H1 (cell line): ENCODE measurements at regions not wholly inside any gene's neighbourhood (a gene's known extent, or its start where the extent isn't known, plus 50 kb on each side); places are given as distances from the start of the nearest gene placed in this dataset.

Source experiments
- CTCF ChIA-PET: fragments of 300-600 bp; sonication (Branson Sonifier 250); formaldehyde crosslinking; loops from one replicate; lab custom pipeline; 2021; ENCODE audit not compliant: partially characterized antibody; lab: Charles Lee
- POLR2A ChIA-PET: fragments of 300-600 bp; sonication (Branson Sonifier 250); formaldehyde crosslinking; loops from one replicate; lab custom pipeline; 2021; ENCODE audit warnings: inconsistent platforms; ENCODE audit not compliant: partially characterized antibody; lab: Charles Lee
- DNase-seq, 2 experiments: peaks; one replicate each; pipeline versions ENCODE4 v3.0.0 to v3.0.0-alpha.2; 2010 to 2022; ENCODE audit warnings: low spot score in 2 of 2, low read depth in 1 of 2, mixed read lengths in 1 of 2
- FAIRE-seq: peaks from 2 replicates; lab custom pipeline; 2011; peaks lifted over from hg19 to GRCh38; lab: Jason Lieb, UNC
- H2AFZ ChIP-seq: 2 replicates; pipeline ENCODE4 v1.8.1; 2012; ENCODE audit warnings: low read length, inconsistent platforms
- H2AK5ac ChIP-seq: 2 replicates; pipeline ENCODE4 v1.6.1; 2013; ENCODE audit warnings: low read depth, low read length
- H2BK120ac ChIP-seq: replicated peaks from 2 replicates; pipeline ENCODE3; 2013; ENCODE audit warnings: low read depth, low read length, inconsistent platforms
- H2BK12ac ChIP-seq: 2 replicates; pipeline ENCODE4 v1.6.1; 2013; ENCODE audit warnings: low read depth, low read length
- H2BK15ac ChIP-seq: 2 replicates; pipeline ENCODE4 v1.6.1; 2013; ENCODE audit warnings: low read length
- H2BK20ac ChIP-seq: 2 replicates; pipeline ENCODE4 v1.6.1; 2013; ENCODE audit warnings: low read length
- H2BK5ac ChIP-seq: 2 replicates; pipeline ENCODE4 v1.6.1; 2013; ENCODE audit warnings: low read depth, low read length
- H3K14ac ChIP-seq: 2 replicates; pipeline ENCODE4 v1.6.1; 2013; ENCODE audit warnings: inconsistent platforms; ENCODE audit not compliant: insufficient read length
- H3K18ac ChIP-seq: 2 replicates; pipeline ENCODE4 v1.6.1; 2013; ENCODE audit warnings: low read length; ENCODE audit errors: extremely low read depth
- H3K23ac ChIP-seq: 2 replicates; pipeline ENCODE4 v1.6.1; 2013; ENCODE audit warnings: inconsistent platforms; ENCODE audit not compliant: insufficient read length
- H3K23me2 ChIP-seq: 2 replicates; pipeline ENCODE4 v1.6.1; 2013; ENCODE audit warnings: low read depth, low read length
- H3K27ac ChIP-seq: 2 replicates; pipeline ENCODE4 v1.6.1; 2011; ENCODE audit warnings: low read depth, low read length, inconsistent platforms
- H3K27me3 ChIP-seq, 4 experiments: replicated peaks in 1 of 4; 1 replicate in 1 of 4; 2 replicates in 3 of 4; pipeline versions ENCODE4 v1.6.1 to v1.8.1; 2011 to 2013; ENCODE audit warnings: low read length in 3 of 4, mild to moderate bottlenecking in 3 of 4, inconsistent platforms in 2 of 4, mixed read lengths in 2 of 4, moderate library complexity in 1 of 4; ENCODE audit not compliant: control insufficient read depth in 3 of 4, insufficient read depth in 3 of 4; ENCODE audit errors: extremely low read depth in 1 of 4
- H3K36me3 ChIP-seq, 4 experiments: 2 replicates each; pipeline versions ENCODE4 v1.6.1 to v1.8.1; 2011 to 2013; ENCODE audit warnings: mild to moderate bottlenecking in 4 of 4, low read length in 3 of 4, moderate library complexity in 2 of 4, control low read depth in 1 of 4, inconsistent platforms in 1 of 4; ENCODE audit not compliant: insufficient read depth in 4 of 4, control insufficient read depth in 2 of 4
- H3K4ac ChIP-seq: replicated peaks from 2 replicates; pipeline ENCODE3; 2013; ENCODE audit warnings: low read length, low read depth, mixed read lengths, inconsistent platforms; ENCODE audit not compliant: insufficient read length
- H3K4me1 ChIP-seq, 4 experiments: replicated peaks in 1 of 4; 1 replicate in 1 of 4; 2 replicates in 3 of 4; pipeline versions ENCODE4 v1.6.1 to v1.8.1; 2011 to 2013; ENCODE audit warnings: low read length in 3 of 4, inconsistent platforms in 2 of 4, mixed read lengths in 1 of 4; ENCODE audit not compliant: insufficient read depth in 4 of 4, control insufficient read depth in 3 of 4
- H3K4me2 ChIP-seq, 2 experiments: 2 replicates each; pipeline versions ENCODE4 v1.6.1 to v1.8.1; 2011 to 2013; ENCODE audit warnings: low read depth in 2 of 2, low read length in 2 of 2, control low read depth in 1 of 2, inconsistent platforms in 1 of 2, mild to moderate bottlenecking in 1 of 2; ENCODE audit not compliant: insufficient read depth in 1 of 2
- H3K4me3 ChIP-seq, 4 experiments: fragments of 200-600, 300-600 bp in 1 of 4; sonication (generic), shearing (Covaris generic), sonication (Bioruptor Twin) in 1 of 4; 2 replicates each; pipeline versions ENCODE4 v1.5.1 to v1.8.1; 2011 to 2016; ENCODE audit warnings: low read length in 4 of 4, low read depth in 3 of 4, control low read depth in 2 of 4, inconsistent platforms in 2 of 4, mild to moderate bottlenecking in 2 of 4, mixed read lengths in 1 of 4, moderate library complexity in 1 of 4; ENCODE audit not compliant: insufficient read depth in 2 of 4; ENCODE audit errors: extremely low read depth in 1 of 4
- H3K56ac ChIP-seq: replicated peaks from 2 replicates; pipeline ENCODE3; 2013; ENCODE audit warnings: low read depth, mild to moderate bottlenecking, mixed read lengths, low read length, inconsistent platforms; ENCODE audit not compliant: insufficient read length
- H3K79me1 ChIP-seq: 2 replicates; pipeline ENCODE4 v1.6.1; 2013; ENCODE audit warnings: low read depth, low read length, control low read depth
- H3K79me2 ChIP-seq, 2 experiments: 2 replicates each; pipeline versions ENCODE4 v1.6.1 to v1.8.1; 2012 to 2013; ENCODE audit warnings: low read length in 2 of 2, mild to moderate bottlenecking in 2 of 2, inconsistent platforms in 1 of 2; ENCODE audit not compliant: insufficient read depth in 2 of 2, control insufficient read depth in 1 of 2
- H3K9ac ChIP-seq, 4 experiments: replicated peaks in 1 of 4; 1 replicate in 1 of 4; 2 replicates in 3 of 4; pipeline versions ENCODE4 v1.6.1 to v1.8.1; 2011 to 2013; ENCODE audit warnings: low read depth in 3 of 4, low read length in 3 of 4, control low read depth in 2 of 4, mild to moderate bottlenecking in 2 of 4, moderate library complexity in 2 of 4, inconsistent platforms in 1 of 4; ENCODE audit errors: extremely low read depth in 1 of 4
- H3K9me3 ChIP-seq, 2 experiments: 2 replicates each; pipeline versions ENCODE4 v1.6.1 to v1.8.1; 2012 to 2013; ENCODE audit warnings: mild to moderate bottlenecking in 2 of 2, moderate library complexity in 2 of 2, control low read depth in 1 of 2, inconsistent platforms in 1 of 2, low read depth in 1 of 2, low read length in 1 of 2, mixed read lengths in 1 of 2; ENCODE audit not compliant: insufficient read depth in 2 of 2
- H4K20me1 ChIP-seq, 2 experiments: replicated peaks in 1 of 2; 2 replicates each; pipeline versions ENCODE3 to v1.8.1; 2011 to 2013; ENCODE audit warnings: inconsistent platforms in 2 of 2, low read length in 2 of 2, mild to moderate bottlenecking in 1 of 2; ENCODE audit not compliant: insufficient read depth in 2 of 2, control insufficient read depth in 1 of 2
- H4K5ac ChIP-seq: 2 replicates; pipeline ENCODE4 v1.6.1; 2013; ENCODE audit warnings: low read length, low read depth, mixed read lengths, inconsistent platforms; ENCODE audit not compliant: insufficient read length
- H4K8ac ChIP-seq: 2 replicates; pipeline ENCODE4 v1.8.0; 2013; ENCODE audit warnings: mild to moderate bottlenecking, moderate library complexity, low read length, inconsistent platforms; ENCODE audit not compliant: insufficient read depth; ENCODE audit errors: extremely low read depth
- H4K91ac ChIP-seq: replicated peaks from 2 replicates; pipeline ENCODE3; 2013; ENCODE audit warnings: low read length, mixed read lengths, inconsistent platforms; ENCODE audit not compliant: insufficient read length
- FOSL1 ChIP-seq: IDR thresholded peaks from 2 replicates; pipeline ENCODE4 v1.6.1; 2011; ENCODE audit warnings: mild to moderate bottlenecking, low read depth, low read length, moderate library complexity; ENCODE audit not compliant: insufficient read depth
- HDAC2 ChIP-seq, 2 experiments: fragments of 300-600 bp in 1 of 2; sonication (generic) in 1 of 2; IDR thresholded peaks; 2 replicates each; pipeline ENCODE4 v1.6.1; 2011 to 2012; ENCODE audit warnings: low read depth in 2 of 2, low read length in 2 of 2, mild to moderate bottlenecking in 2 of 2, moderate library complexity in 2 of 2, borderline replicate concordance in 1 of 2, inconsistent platforms in 1 of 2
- MAFK ChIP-seq: IDR thresholded peaks from 2 replicates; pipeline ENCODE4 v1.6.1; 2012; ENCODE audit warnings: low read depth, mild to moderate bottlenecking, improper control_type of control experiment, low read length
- SAP30 ChIP-seq: fragments of 300-600 bp; sonication (generic); IDR thresholded peaks from 2 replicates; pipeline ENCODE4 v1.7.1; 2012; ENCODE audit warnings: low read length, moderate library complexity, mild to moderate bottlenecking, inconsistent platforms; ENCODE audit not compliant: insufficient read depth, insufficient replicate concordance
- YY1 ChIP-seq: IDR thresholded peaks from 2 replicates; pipeline ENCODE4 v1.6.1; 2011; ENCODE audit warnings: low read depth, mild to moderate bottlenecking, low read length
- WGBS, 2 experiments: shearing (Covaris generic) in 1 of 2; methylation state at CpG; one replicate each; pipeline versions ENCODE4 v1.1.6 to v1.1.7; 2013 to 2015; ENCODE audit warnings: low lambda C conversion rate in 2 of 2, mixed read lengths in 2 of 2, inconsistent platforms in 1 of 2, low coverage in 1 of 2, missing lambda C conversion rate in 1 of 2; ENCODE audit not compliant: insufficient replicate concordance in 2 of 2, insufficient coverage in 1 of 2, insufficient read length in 1 of 2; ENCODE audit errors: extremely low coverage in 1 of 2, missing lambda C conversion rate in 1 of 2; 5-methylcytosine and 5-hydroxymethylcytosine counted together
- TF ChIP-seq, protein P1 (sequence below): IDR thresholded peaks from 2 replicates; pipeline ENCODE4 v1.6.1; 2011; ENCODE audit warnings: low read length, improper control_type of control experiment
- TF ChIP-seq, protein P2 (sequence below), 3 experiments: IDR thresholded peaks; 1 replicate in 2 of 3; 2 replicates in 1 of 3; pipeline versions ENCODE4 v1.5.1 to v1.6.1; 2011; ENCODE audit warnings: low read length in 3 of 3, mild to moderate bottlenecking in 3 of 3, inconsistent platforms in 2 of 3, low read depth in 1 of 3, moderate library complexity in 1 of 3; ENCODE audit not compliant: insufficient read depth in 1 of 3; ENCODE audit errors: control extremely low read depth in 1 of 3

DNA sequence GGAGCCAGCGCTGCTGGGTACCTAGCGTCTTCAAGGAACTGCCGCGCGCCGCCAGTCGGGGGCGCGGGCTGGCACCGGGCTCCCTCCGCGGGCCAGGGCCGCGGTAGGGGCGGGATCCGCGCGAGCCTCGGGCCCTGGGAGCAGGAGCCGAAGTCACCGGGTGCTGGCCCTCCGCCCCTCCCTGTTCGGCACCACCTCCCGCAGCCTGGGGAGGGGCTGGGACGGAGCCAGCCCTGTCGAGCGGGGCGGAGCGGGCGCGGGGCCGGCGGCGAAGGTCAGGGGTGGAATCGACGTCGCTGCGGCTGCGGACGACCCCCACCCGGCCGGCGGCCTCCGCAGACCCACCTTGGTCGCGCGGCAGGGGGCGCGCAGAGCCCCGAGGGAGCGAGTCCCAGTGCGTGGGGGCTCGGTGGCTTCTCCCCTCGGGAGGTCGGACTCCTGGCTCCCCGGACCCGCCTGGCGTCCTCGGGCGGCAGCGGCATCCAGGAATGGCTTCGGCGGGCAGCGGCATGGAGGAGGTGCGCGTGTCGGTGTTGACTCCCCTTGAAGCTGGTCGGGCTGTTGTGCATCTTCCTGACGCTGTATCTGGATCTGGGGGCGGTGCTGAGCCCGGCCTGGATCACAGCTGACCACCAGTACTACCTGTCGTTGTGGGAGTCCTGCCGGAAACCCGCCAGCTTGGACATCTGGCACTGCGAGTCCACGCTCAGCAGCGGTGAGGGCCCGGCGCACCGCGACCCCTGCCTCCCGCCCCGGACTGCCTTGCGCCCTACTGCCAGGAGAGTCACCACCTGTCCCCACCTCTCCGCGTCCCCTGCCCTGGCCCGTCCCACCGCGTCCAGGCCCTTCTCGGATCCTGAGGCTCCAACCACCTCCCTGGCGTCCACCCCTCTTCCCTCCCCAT lies 50.5 kb upstream of the FAM47C start:
- Histone ChIP-seq H3K27ac (no peak overlapping the region), H3K9ac (peak overlapping the region in 2 of 4 experiments; percentile 32 to 43; a peak in 3 of 7 replicates), H2BK20ac (no peak overlapping the region), H3K4me1 (0 out of 7 replicates have a peak, but pooled peaks cover 0 to 4% (median 0%) of the 10 kb centered on the region in 4 experiments), H3K79me1 (no peaks in the 10 kb centered on the region), H2BK5ac (no peak overlapping the region), H2BK15ac (no peak overlapping the region), H3K56ac (no peak overlapping the region), H3K4me3 (peak overlapping the region; percentile 43 to 73 (median 59)), H3K4ac (no peak overlapping the region), H4K5ac (no peak overlapping the region), H2AK5ac (no peak overlapping the region), H3K27me3 (peaks cover 0 to 3% (median 2%) of the 10 kb centered on the region in 4 experiments; a peak in 3 of 7 replicates), H4K91ac (no peak overlapping the region), H3K18ac (peak overlapping the region; percentile 60), H3K79me2 (no peaks in the 10 kb centered on the region), H3K36me3 (no peaks in the 10 kb centered on the region), H3K23me2 (peaks cover 3% of the 10 kb centered on the region; the same call in 1 of the 2 replicates), H3K23ac (no peak overlapping the region), H2AFZ (no peak overlapping the region; the same call in 1 of the 2 replicates), H2BK12ac (no peak overlapping the region), H3K4me2 (peak overlapping the region; percentile 69 to 88), H3K14ac (no peak overlapping the region), H4K8ac (no peak overlapping the region), H2BK120ac (no peak overlapping the region), H3K9me3 (no peaks in the 10 kb centered on the region), H4K20me1 (no peaks in the 10 kb centered on the region)
- ChIA-PET CTCF (interaction anchor here (1.3 kb wide), 1 partner anchor 38 kb away, joined by 4 read pairs; no protein-coding TSS in a partner anchor), POLR2A (no interaction called here)
- peak in 1 of 2 experiments; percentile 62 for DNase-seq
- 0% methylated on average over 25 of the region's 91 CpGs; no CpG with 5 or more reads in 1 of the 2 experiments for WGBS, 2 experiments
- FAIRE-seq = no peak
- TF ChIP-seq FOSL1 (no peak), MAFK (no peak), HDAC2 (IDR thresholded peaks at IDR 0.05; ENCODE audit: borderline replicate concordance in 1 of 2, low read depth in 2 of 2, low read length in 2 of 2) (no peak), SAP30 (no peak), YY1 (no peak)
- TF ChIP-seq, protein P1, sequence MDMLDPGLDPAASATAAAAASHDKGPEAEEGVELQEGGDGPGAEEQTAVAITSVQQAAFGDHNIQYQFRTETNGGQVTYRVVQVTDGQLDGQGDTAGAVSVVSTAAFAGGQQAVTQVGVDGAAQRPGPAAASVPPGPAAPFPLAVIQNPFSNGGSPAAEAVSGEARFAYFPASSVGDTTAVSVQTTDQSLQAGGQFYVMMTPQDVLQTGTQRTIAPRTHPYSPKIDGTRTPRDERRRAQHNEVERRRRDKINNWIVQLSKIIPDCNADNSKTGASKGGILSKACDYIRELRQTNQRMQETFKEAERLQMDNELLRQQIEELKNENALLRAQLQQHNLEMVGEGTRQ = no peak
- TF ChIP-seq, protein P2, sequence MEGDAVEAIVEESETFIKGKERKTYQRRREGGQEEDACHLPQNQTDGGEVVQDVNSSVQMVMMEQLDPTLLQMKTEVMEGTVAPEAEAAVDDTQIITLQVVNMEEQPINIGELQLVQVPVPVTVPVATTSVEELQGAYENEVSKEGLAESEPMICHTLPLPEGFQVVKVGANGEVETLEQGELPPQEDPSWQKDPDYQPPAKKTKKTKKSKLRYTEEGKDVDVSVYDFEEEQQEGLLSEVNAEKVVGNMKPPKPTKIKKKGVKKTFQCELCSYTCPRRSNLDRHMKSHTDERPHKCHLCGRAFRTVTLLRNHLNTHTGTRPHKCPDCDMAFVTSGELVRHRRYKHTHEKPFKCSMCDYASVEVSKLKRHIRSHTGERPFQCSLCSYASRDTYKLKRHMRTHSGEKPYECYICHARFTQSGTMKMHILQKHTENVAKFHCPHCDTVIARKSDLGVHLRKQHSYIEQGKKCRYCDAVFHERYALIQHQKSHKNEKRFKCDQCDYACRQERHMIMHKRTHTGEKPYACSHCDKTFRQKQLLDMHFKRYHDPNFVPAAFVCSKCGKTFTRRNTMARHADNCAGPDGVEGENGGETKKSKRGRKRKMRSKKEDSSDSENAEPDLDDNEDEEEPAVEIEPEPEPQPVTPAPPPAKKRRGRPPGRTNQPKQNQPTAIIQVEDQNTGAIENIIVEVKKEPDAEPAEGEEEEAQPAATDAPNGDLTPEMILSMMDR (IDR thresholded peaks at IDR 0.05; ENCODE audit: control extremely low read depth in 1 of 3, insufficient read depth in 1 of 3, low read depth in 1 of 3, low read length in 3 of 3) = peak; percentile 21 to 22 (median 22); a peak in 3 of 4 replicates
